ENCODE measurements at regions not wholly inside any gene's neighbourhood (a gene's known extent, or its start where the extent isn't known, plus 50 kb on each side); places are given as distances from the start of the nearest gene placed in this dataset.

- no peak for DNase-seq (ENCODE audit: low read depth)
- no peak overlapping the region for H3K4me3 ChIP-seq (ENCODE audit: low read depth, low read length)
Measured at GRCh38 chr2:20915271-20915670, 92.4 kb upstream of the LDAH start.

GRCh38 chr2:20914771-20915170, 91.9 kb upstream of the LDAH start:
- DNase-seq (ENCODE audit: low read depth), result no peak

GRCh38 chr2:20914087-20914486, 91.2 kb upstream of the LDAH start:
- no peak overlapping the region for H3K4me3 ChIP-seq (ENCODE audit: low read depth, low read length)
- DNase-seq (ENCODE audit: low read depth), result no peak

More at GRCh38 chr2:20914771-20915170, 91.9 kb upstream of the LDAH start:
- H3K4me3 ChIP-seq (ENCODE audit: low read depth, low read length), result no peak overlapping the region

- no peak for DNase-seq (ENCODE audit: low read depth)
- no peak overlapping the region for H3K4me3 ChIP-seq (ENCODE audit: low read depth, low read length)
Measured at GRCh38 chr2:20913491-20913890, 90.6 kb upstream of the LDAH start.

- no peak for DNase-seq (ENCODE audit: low read depth)
- H3K4me3 ChIP-seq (ENCODE audit: low read depth, low read length), result no peak overlapping the region
Measured at GRCh38 chr2:20900052-20900636, 77.2 kb upstream of the LDAH start.

GRCh38 chr2:20897874-20898453, 75.1 kb upstream of the LDAH start:
- no peak for DNase-seq (ENCODE audit: low read depth)
- no peak overlapping the region for H3K4me3 ChIP-seq (ENCODE audit: low read depth, low read length)

GRCh38 chr2:20897047-20897446, 74.1 kb upstream of the LDAH start:
- DNase-seq (ENCODE audit: low read depth), result no peak
- no peak overlapping the region for H3K4me3 ChIP-seq (ENCODE audit: low read depth, low read length)

- DNase-seq (ENCODE audit: low read depth), result no peak
- no peak overlapping the region for H3K4me3 ChIP-seq (ENCODE audit: low read depth, low read length)
Measured at GRCh38 chr2:20884829-20885228, 61.9 kb upstream of the LDAH start.

- no peak for DNase-seq (ENCODE audit: low read depth)
- H3K4me3 ChIP-seq (ENCODE audit: low read depth, low read length), result no peak overlapping the region
Measured at GRCh38 chr2:20882466-20883170, 59.7 kb upstream of the LDAH start.

- DNase-seq (ENCODE audit: low read depth), result no peak
Measured at GRCh38 chr2:20880221-20880771, 57.4 kb upstream of the LDAH start.

GRCh38 chr2:20879221-20879620, 56.3 kb upstream of the LDAH start:
- no peak overlapping the region for H3K4me3 ChIP-seq (ENCODE audit: low read depth, low read length)
- no peak for DNase-seq (ENCODE audit: low read depth)

More at GRCh38 chr2:20880221-20880771, 57.4 kb upstream of the LDAH start:
- no peak overlapping the region for H3K4me3 ChIP-seq (ENCODE audit: low read depth, low read length)

GRCh38 chr2:20877960-20878359, 55.1 kb upstream of the LDAH start:
- H3K4me3 ChIP-seq (ENCODE audit: low read depth, low read length), result no peak overlapping the region
- no peak for DNase-seq (ENCODE audit: low read depth)

Data from skeletal muscle cell (primary cell).